Stomach (tissue), 4 donors: ENCODE measurements at regions not wholly inside any gene's neighbourhood (a gene's known extent, or its start where the extent isn't known, plus 50 kb on each side); places are given as distances from the start of the nearest gene placed in this dataset.
"Not testable (repeated sequence)": the region's sequence is repeated elsewhere in the genome, so short reads cannot be mapped to it uniquely, and the experiment has no call there.

ENCODE experiments used
- POLR2A ChIP-seq, 4 donors: fragments of 450-650 bp; IDR thresholded peaks; one replicate each; pipeline ENCODE4 v1.6.1; 2016; ENCODE audit warnings: antibody characterized with exemption in 4 of 4, control low read depth in 2 of 4, mild to moderate bottlenecking in 1 of 4, moderate library complexity in 1 of 4
- TF ChIP-seq, protein P1 (sequence below), 7 experiments: fragments of 450-650 bp in 4 of 7; fragments of 200-600 bp in 3 of 7; sonication (generic) in 3 of 7; IDR thresholded peaks; one replicate each; pipeline ENCODE4 v1.5.1; 2016 to 2019; ENCODE audit warnings: antibody characterized with exemption in 7 of 7, control low read depth in 2 of 7, mild to moderate bottlenecking in 1 of 7

DNA sequence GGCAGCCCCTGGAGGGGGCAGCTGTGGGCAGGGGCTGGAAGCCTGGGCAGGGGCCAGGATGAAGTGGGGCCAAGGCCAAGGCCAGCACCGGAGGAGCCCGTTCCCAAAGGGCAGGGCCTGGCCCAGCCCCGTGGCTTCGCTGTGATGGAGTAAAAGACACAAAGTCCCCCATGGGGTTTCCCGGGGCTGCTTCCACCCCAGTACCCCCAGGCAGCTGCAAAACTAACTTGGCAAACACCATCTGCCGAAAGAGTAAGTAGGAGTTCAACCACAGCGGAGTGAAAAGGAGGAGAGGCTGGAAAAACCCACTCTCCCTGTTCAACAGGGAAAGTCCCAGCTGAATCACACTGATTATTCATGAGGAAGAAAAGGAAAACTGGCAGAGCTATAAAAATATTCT is 5444.5 kb upstream of the TPTE start:
- TF ChIP-seq, protein P1, sequence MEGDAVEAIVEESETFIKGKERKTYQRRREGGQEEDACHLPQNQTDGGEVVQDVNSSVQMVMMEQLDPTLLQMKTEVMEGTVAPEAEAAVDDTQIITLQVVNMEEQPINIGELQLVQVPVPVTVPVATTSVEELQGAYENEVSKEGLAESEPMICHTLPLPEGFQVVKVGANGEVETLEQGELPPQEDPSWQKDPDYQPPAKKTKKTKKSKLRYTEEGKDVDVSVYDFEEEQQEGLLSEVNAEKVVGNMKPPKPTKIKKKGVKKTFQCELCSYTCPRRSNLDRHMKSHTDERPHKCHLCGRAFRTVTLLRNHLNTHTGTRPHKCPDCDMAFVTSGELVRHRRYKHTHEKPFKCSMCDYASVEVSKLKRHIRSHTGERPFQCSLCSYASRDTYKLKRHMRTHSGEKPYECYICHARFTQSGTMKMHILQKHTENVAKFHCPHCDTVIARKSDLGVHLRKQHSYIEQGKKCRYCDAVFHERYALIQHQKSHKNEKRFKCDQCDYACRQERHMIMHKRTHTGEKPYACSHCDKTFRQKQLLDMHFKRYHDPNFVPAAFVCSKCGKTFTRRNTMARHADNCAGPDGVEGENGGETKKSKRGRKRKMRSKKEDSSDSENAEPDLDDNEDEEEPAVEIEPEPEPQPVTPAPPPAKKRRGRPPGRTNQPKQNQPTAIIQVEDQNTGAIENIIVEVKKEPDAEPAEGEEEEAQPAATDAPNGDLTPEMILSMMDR (IDR thresholded peaks at IDR 0.05), result not testable (repeated sequence)
- TF ChIP-seq POLR2A (IDR thresholded peaks at IDR 0.05), result not testable (repeated sequence)
